Erythroblast (primary cell): ENCODE measurements at regions not wholly inside any gene's neighbourhood (a gene's known extent, or its start where the extent isn't known, plus 50 kb on each side); places are given as distances from the start of the nearest gene placed in this dataset.

Experiments
- GATA1 ChIP-seq: IDR thresholded peaks from 2 replicates; pipeline ENCODE4 v1.6.1; 2011; ENCODE audit warnings: low read depth, mild to moderate bottlenecking, control low read depth, low read length, moderate library complexity
- POLR2A ChIP-seq: IDR thresholded peaks from 2 replicates; pipeline ENCODE4 v1.6.1; 2011; ENCODE audit warnings: mild to moderate bottlenecking, low read length

- no peak for TF ChIP-seq POLR2A
- no peak for TF ChIP-seq GATA1
Measured at GRCh38 chr11:45035413-45035812, 84.7 kb upstream of the TP53I11 start.
